HepG2 (cell line): ENCODE measurements at regions not wholly inside any gene's neighbourhood (a gene's known extent, or its start where the extent isn't known, plus 50 kb on each side); places are given as distances from the start of the nearest gene placed in this dataset.

ENCODE experiments used
- AGO1 ChIP-seq: fragments of 200-400 bp; formaldehyde crosslinking; IDR thresholded peaks from 2 replicates; pipeline ENCODE4 v1.6.1; 2017; ENCODE audit warnings: mild to moderate bottlenecking, low read depth, low read length, moderate library complexity; ENCODE audit not compliant: poor library complexity, severe bottlenecking
- AHDC1 ChIP-seq: sonication (generic); formaldehyde crosslinking; IDR thresholded peaks from 2 replicates; pipeline ENCODE4 v1.5.1; 2020; ENCODE audit warnings: mild to moderate bottlenecking, missing genetic modification reagents, borderline replicate concordance
- CREB3 ChIP-seq: sonication (generic); formaldehyde crosslinking; IDR thresholded peaks from 2 replicates; pipeline ENCODE4 v1.5.0; 2020; ENCODE audit warnings: missing genetic modification reagents
- E2F1 ChIP-seq: sonication (generic); formaldehyde crosslinking; IDR thresholded peaks from 2 replicates; pipeline ENCODE4 v1.5.0; 2020; ENCODE audit warnings: missing genetic modification reagents
- GRHL1 ChIP-seq: sonication (generic); formaldehyde crosslinking; conservative IDR thresholded peaks from 2 replicates; pipeline ENCODE4 v1.8.0; 2022; ENCODE audit warnings: missing genetic modification reagents
- HOXA5 ChIP-seq: sonication (generic); formaldehyde crosslinking; IDR thresholded peaks from 2 replicates; pipeline ENCODE4 v1.4.0; 2020; ENCODE audit warnings: missing genetic modification reagents
- KDM6A ChIP-seq: IDR thresholded peaks from 2 replicates; pipeline ENCODE4 v1.6.1; 2016; ENCODE audit warnings: low read depth
- NR3C1 ChIP-seq: sonication (generic); formaldehyde crosslinking; IDR thresholded peaks from 2 replicates; pipeline ENCODE4 v1.4.0; 2020; ENCODE audit warnings: missing genetic modification reagents
- PBX2 ChIP-seq: IDR thresholded peaks from 2 replicates; pipeline ENCODE4 v1.6.1; 2016; ENCODE audit warnings: control low read depth
- PHF20 ChIP-seq: sonication (generic); formaldehyde crosslinking; IDR thresholded peaks from 2 replicates; pipeline ENCODE4 v1.5.0; 2020; ENCODE audit warnings: mild to moderate bottlenecking, missing genetic modification reagents
- TARDBP ChIP-seq: sonication (generic); formaldehyde crosslinking; IDR thresholded peaks from 2 replicates; pipeline ENCODE4 v1.8.0; 2022; ENCODE audit warnings: mild to moderate bottlenecking, missing genetic modification reagents
- TOE1 ChIP-seq: sonication (generic); formaldehyde crosslinking; IDR thresholded peaks from 2 replicates; pipeline ENCODE4 v1.4.0; 2020; ENCODE audit warnings: mild to moderate bottlenecking, missing genetic modification reagents
- ZFP37 ChIP-seq: sonication (generic); formaldehyde crosslinking; IDR thresholded peaks from 2 replicates; pipeline ENCODE4 v1.4.0; 2020; ENCODE audit warnings: missing genetic modification reagents, borderline replicate concordance
- ZNF253 ChIP-seq: sonication (generic); formaldehyde crosslinking; IDR thresholded peaks from 2 replicates; pipeline ENCODE4 v1.8.0; 2022; ENCODE audit warnings: mild to moderate bottlenecking, missing genetic modification reagents, borderline replicate concordance
- ZNF414 ChIP-seq: sonication (generic); formaldehyde crosslinking; IDR thresholded peaks from 2 replicates; pipeline ENCODE4 v1.5.0; 2020; ENCODE audit warnings: missing genetic modification reagents
- ZNF430 ChIP-seq: sonication (generic); formaldehyde crosslinking; IDR thresholded peaks from 2 replicates; pipeline ENCODE4 v1.9.0; 2021; ENCODE audit warnings: mild to moderate bottlenecking, missing genetic modification reagents
- ZNF781 ChIP-seq: sonication (generic); formaldehyde crosslinking; IDR thresholded peaks from 2 replicates; pipeline ENCODE4 v1.5.1; 2020; ENCODE audit warnings: borderline replicate concordance, mild to moderate bottlenecking, missing genetic modification reagents; ENCODE audit errors: not compliant biosample characterization

- TF ChIP-seq TARDBP (CRISPR knock-in tag) (peak; percentile 37; the same call in 1 of the 2 replicates), AHDC1 (peak; percentile 64; the same call in 1 of the 2 replicates), PBX2 (CRISPR knock-in tag) (0 out of 2 replicates have a peak, but pooled peaks have one; percentile 31), CREB3 (no peak), ZNF430 (CRISPR knock-in tag) (no peak), PHF20 (CRISPR knock-in tag) (no peak), KDM6A (CRISPR knock-in tag) (no peak), NR3C1 (no peak), E2F1 (no peak), HOXA5 (CRISPR knock-in tag) (peak; percentile 74; the same call in 1 of the 2 replicates), ZNF253 (CRISPR knock-in tag) (no peak), AGO1 (no peak), ZFP37 (no peak), GRHL1 (CRISPR knock-in tag) (no peak), ZNF414 (CRISPR knock-in tag) (no peak), ZNF781 (CRISPR knock-in tag) (no peak), TOE1 (no peak)
Observed at GRCh38 chr2:12514631-12515437, 201.9 kb upstream of the TRIB2 start (continued).
